ENCODE measurements at regions not wholly inside any gene's neighbourhood (a gene's known extent, or its start where the extent isn't known, plus 50 kb on each side); places are given as distances from the start of the nearest gene placed in this dataset.

DNA sequence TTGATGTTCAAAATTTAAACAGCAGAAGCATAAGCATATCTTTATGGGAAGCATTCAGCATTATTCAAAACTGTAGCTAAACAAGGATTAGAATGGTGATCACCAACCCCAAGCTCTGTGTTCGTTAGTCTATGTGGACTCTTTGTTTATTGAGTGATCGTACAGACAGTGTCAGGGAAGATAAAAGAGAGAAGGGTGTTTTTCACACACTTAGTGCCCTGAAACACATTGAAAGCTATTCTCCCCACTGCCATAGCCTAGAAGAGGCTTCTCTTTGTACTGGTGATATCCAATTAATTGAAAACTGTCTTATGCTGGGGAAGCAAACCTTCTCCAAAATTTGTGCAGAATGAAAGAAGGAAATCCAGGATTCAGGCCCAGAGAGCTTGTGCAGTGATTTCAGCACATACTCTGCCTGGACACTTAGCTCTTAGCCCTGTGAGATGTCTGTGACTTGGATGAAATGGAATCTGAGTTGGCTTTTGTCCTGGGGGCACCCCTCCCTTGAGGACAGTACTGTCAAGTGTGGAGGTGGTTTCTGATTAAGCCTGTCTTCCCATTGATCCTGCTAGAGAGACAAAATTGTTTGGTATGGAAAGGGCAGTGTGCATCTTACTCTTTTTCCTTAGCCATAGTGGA, 125.7 kb upstream of the MTHFD1L start:
- TF ChIP-seq POLR2A (IDR thresholded peaks at IDR 0.05; ENCODE audit: low read depth) = no peak
- no peak for TF ChIP-seq EP300 (IDR thresholded peaks at IDR 0.05)
- TF ChIP-seq, protein P1, sequence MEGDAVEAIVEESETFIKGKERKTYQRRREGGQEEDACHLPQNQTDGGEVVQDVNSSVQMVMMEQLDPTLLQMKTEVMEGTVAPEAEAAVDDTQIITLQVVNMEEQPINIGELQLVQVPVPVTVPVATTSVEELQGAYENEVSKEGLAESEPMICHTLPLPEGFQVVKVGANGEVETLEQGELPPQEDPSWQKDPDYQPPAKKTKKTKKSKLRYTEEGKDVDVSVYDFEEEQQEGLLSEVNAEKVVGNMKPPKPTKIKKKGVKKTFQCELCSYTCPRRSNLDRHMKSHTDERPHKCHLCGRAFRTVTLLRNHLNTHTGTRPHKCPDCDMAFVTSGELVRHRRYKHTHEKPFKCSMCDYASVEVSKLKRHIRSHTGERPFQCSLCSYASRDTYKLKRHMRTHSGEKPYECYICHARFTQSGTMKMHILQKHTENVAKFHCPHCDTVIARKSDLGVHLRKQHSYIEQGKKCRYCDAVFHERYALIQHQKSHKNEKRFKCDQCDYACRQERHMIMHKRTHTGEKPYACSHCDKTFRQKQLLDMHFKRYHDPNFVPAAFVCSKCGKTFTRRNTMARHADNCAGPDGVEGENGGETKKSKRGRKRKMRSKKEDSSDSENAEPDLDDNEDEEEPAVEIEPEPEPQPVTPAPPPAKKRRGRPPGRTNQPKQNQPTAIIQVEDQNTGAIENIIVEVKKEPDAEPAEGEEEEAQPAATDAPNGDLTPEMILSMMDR (IDR thresholded peaks at IDR 0.05) = no peak
